LNCaP clone FGC (cell line): ENCODE measurements at regions not wholly inside any gene's neighbourhood (a gene's known extent, or its start where the extent isn't known, plus 50 kb on each side); places are given as distances from the start of the nearest gene placed in this dataset.
"Not testable (repeated sequence)": the region's sequence is repeated elsewhere in the genome, so short reads cannot be mapped to it uniquely, and the experiment has no call there.

Experiments
- DNase-seq: peaks from one replicate; pipeline ENCODE4 v3.0.0-alpha.2; 2011; ENCODE audit warnings: low read depth
- H3K4me3 ChIP-seq: 2 replicates; pipeline ENCODE4 v1.5.1; 2011; ENCODE audit warnings: mild to moderate bottlenecking, low read depth, low read length, control low read depth
- TF ChIP-seq, protein P1 (sequence below): IDR thresholded peaks from 2 replicates; pipeline ENCODE4 v1.5.1; 2012; ENCODE audit warnings: mild to moderate bottlenecking; ENCODE audit not compliant: control insufficient read depth, insufficient read depth; ENCODE audit errors: extremely low read depth

DNA sequence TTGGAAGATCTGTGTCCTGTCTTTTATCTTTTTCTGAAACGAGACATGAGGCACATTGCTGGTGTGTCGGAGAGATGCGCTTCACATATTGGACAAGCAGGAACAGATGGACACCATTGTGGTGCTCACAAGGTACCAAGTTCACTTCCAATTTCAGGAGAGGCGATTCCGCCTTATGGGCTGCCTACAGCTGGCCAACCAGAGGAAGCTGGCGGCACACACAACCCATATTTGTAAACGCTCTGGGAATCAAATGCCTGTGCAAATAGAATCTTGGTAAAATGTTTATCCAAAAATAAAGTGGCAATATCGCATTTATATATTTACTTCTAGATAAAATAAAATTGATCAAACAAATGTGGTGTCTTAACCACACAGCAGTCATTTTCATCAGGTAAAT is 337.4 kb downstream of the TCERG1L start:
- TF ChIP-seq, protein P1, sequence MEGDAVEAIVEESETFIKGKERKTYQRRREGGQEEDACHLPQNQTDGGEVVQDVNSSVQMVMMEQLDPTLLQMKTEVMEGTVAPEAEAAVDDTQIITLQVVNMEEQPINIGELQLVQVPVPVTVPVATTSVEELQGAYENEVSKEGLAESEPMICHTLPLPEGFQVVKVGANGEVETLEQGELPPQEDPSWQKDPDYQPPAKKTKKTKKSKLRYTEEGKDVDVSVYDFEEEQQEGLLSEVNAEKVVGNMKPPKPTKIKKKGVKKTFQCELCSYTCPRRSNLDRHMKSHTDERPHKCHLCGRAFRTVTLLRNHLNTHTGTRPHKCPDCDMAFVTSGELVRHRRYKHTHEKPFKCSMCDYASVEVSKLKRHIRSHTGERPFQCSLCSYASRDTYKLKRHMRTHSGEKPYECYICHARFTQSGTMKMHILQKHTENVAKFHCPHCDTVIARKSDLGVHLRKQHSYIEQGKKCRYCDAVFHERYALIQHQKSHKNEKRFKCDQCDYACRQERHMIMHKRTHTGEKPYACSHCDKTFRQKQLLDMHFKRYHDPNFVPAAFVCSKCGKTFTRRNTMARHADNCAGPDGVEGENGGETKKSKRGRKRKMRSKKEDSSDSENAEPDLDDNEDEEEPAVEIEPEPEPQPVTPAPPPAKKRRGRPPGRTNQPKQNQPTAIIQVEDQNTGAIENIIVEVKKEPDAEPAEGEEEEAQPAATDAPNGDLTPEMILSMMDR: no peak
- no peak overlapping the region for H3K4me3 ChIP-seq
- DNase-seq: peak; percentile 69

DNA sequence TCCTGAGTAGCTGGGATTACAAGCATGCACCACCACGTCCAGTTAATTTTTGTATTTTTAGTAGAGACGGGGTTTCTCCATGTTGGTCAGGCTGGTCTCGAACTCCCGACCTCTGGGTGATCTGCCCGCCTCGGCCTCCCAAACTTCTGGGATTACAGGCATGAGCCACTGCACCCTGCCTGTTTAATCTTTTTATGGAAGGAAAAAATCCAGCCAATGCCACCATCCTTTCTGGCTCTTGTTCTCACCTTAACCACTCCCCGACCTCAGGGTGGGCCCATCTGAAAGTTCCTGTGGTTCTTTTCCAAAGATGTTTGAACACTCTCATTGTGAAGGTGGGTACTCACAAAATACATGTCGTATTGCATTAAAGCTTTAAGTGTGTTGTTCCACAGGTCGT is 336.2 kb downstream of the TCERG1L start:
- not testable (repeated sequence) for DNase-seq, H3K4me3 ChIP-seq

DNA sequence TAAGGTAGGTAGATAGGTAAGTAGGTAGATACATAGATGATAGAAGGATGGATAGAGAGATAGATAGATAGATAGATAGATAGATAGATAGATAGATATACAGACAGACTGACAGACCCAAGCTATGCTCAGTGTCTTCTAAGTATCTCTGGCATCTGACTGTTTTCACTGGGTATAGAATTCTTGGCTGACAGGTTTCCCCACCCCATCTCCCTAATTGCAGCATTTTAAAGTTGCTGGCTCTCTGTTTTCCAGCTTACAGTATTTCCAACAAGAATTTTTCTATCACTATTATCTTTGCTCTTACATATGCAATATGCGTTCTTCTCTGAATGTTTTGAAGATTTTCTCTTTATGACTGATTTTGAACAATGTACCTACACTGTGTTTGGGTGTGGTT is 328.7 kb downstream of the TCERG1L start:
- DNase-seq: no peak
- H3K4me3 ChIP-seq: no peak overlapping the region
- TF ChIP-seq, protein P1: no peak

DNA sequence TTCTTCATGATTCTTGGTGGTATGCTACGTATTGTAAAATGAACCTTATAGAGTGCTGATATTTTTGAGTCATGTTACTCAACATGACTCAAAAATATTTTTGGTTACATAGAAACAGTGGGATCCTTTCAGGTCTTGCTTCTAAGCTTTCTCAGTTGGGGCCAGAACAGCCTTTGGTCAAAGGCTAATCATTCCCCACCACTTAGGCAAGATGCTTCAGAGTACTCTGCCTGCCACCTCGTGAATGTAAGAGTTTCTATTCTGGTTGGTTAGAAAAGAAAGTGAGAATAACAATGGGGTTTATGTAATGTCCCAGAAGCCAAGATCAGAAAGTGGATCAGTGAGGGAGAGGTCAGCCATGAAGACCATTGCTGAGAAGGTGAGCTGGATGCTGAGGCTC is 327.8 kb downstream of the TCERG1L start:
- H3K4me3 ChIP-seq: no peak overlapping the region
- TF ChIP-seq, protein P1: no peak
- DNase-seq: no peak

DNA sequence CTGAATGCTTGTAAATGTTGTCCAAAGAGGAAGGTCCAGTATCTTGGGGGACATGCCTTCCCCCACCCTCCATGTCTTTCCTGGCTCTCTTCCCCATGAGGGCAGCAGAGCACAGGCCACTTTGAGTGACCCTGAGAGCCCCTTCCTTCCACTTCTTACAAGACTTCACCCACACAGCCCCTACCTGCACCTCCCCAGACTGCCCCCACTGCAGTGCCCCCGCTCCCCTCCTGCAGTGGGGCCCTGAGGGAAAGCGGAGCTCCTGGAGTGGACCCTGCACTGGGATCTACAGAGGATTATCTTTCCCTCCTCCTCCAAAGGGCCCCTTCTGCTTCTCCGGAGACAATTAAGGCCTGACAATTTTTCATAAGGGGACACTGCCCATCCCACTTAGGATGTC is 326.8 kb downstream of the TCERG1L start:
- DNase-seq: no peak
- no peak overlapping the region for H3K4me3 ChIP-seq
- TF ChIP-seq, protein P1: no peak

DNA sequence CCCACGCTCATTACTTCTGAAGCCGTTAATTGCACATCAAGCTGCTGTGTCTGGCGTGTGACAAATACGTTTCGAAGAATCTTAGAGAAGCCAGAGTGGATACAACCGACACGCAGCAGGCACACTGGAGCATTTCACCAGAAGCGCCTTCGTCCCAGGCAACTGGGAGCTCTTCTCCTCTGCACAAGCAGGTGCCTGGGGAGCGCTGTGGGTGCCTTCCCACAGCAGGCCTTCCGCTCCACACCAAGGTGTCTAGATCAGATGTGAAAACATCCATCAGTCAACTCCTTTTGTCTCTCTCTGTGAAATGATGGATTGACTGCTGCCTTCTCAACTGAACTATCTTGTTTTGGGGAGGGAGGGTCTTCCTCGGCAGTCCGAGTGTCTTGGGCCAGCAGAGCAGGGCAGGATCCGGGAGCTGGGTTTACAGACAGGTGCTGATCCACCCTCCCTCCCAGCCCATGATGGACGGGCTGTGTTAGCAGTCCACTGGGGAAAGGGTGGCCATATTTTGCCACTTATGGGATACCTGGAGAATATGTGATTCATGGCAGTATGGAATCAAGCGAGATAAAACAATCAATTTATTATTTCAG is 326.3 kb downstream of the TCERG1L start:
- no peak for DNase-seq
- TF ChIP-seq, protein P1: no peak
- H3K4me3 ChIP-seq: no peak overlapping the region

DNA sequence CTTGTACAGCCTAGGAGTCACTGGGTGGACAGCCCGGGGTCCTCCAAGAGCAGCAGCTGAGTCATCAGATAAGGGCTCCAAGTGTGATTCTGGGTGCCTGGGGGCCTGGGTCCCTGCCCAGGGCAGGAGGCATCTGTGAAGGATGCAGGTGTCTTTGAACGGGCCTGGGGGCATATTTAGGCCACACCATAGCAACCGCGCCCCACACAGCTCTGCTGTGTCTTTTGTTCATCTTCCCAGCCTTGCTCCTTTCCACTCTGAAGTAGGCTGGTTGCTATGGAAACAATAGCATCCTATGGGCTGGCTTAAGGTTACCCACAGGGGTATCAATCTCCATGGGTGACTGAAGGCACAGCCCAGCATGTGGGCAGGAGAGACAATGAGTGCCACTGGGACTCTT is 324.7 kb downstream of the TCERG1L start:
- DNase-seq: no peak
- H3K4me3 ChIP-seq: no peak overlapping the region
- TF ChIP-seq, protein P1: no peak
